GM12865 (cell line): ENCODE measurements at regions not wholly inside any gene's neighbourhood (a gene's known extent, or its start where the extent isn't known, plus 50 kb on each side); places are given as distances from the start of the nearest gene placed in this dataset.
"Not testable (repeated sequence)": the region's sequence is repeated elsewhere in the genome, so short reads cannot be mapped to it uniquely, and the experiment has no call there.

Experiments
- DNase-seq: peaks from one replicate; pipeline ENCODE4 v3.0.0; 2010; ENCODE audit warnings: low read depth
- H3K4me3 ChIP-seq: 2 replicates; pipeline ENCODE4 v1.5.1; 2011; ENCODE audit warnings: mild to moderate bottlenecking, low read depth, low read length, control low read depth
- CTCF ChIP-seq: IDR thresholded peaks from 2 replicates; pipeline ENCODE4 v1.5.1; 2011; ENCODE audit warnings: low read length, control low read depth, low read depth, inconsistent platforms; ENCODE audit not compliant: insufficient read depth; ENCODE audit errors: missing control alignments

- DNase-seq = no peak
- TF ChIP-seq CTCF = no peak
- no peak overlapping the region for H3K4me3 ChIP-seq
Measured at GRCh38 chr12:34305176-34305575, 282.9 kb downstream of the ALG10 start.

- DNase-seq = no peak
- TF ChIP-seq CTCF = no peak
- H3K4me3 ChIP-seq = no peak overlapping the region
Measured at GRCh38 chr12:34306133-34306830, 284.0 kb downstream of the ALG10 start.

- DNase-seq, H3K4me3 ChIP-seq: not testable (repeated sequence)
Measured at GRCh38 chr12:34309806-34310804, 287.8 kb downstream of the ALG10 start.

GRCh38 chr12:34311337-34311736 is 289.0 kb downstream of the ALG10 start:
- no peak overlapping the region for H3K4me3 ChIP-seq
- no peak for DNase-seq
- no peak for TF ChIP-seq CTCF

- no peak for DNase-seq
- no peak for TF ChIP-seq CTCF
- H3K4me3 ChIP-seq = no peak overlapping the region
Measured at GRCh38 chr12:34327671-34328070, 305.4 kb downstream of the ALG10 start.

GRCh38 chr12:34333337-34333736 is 311.0 kb downstream of the ALG10 start:
- no peak for DNase-seq
- no peak overlapping the region for H3K4me3 ChIP-seq
- no peak for TF ChIP-seq CTCF

GRCh38 chr12:34334538-34334937 is 312.2 kb downstream of the ALG10 start:
- no peak for TF ChIP-seq CTCF

More at GRCh38 chr12:34334538-34334937, 312.2 kb downstream of the ALG10 start:
- DNase-seq = no peak
- H3K4me3 ChIP-seq = no peak overlapping the region
